Forelimb muscle (tissue), 1 donor: ENCODE measurements at regions not wholly inside any gene's neighbourhood (a gene's known extent, or its start where the extent isn't known, plus 50 kb on each side); places are given as distances from the start of the nearest gene placed in this dataset.
"Not testable (repeated sequence)": the region's sequence is repeated elsewhere in the genome, so short reads cannot be mapped to it uniquely, and the experiment has no call there.

Experiments
- DNase-seq: peaks from one replicate; pipeline ENCODE4 v3.0.0-alpha.2; 2013; ENCODE audit warnings: low read depth

DNA sequence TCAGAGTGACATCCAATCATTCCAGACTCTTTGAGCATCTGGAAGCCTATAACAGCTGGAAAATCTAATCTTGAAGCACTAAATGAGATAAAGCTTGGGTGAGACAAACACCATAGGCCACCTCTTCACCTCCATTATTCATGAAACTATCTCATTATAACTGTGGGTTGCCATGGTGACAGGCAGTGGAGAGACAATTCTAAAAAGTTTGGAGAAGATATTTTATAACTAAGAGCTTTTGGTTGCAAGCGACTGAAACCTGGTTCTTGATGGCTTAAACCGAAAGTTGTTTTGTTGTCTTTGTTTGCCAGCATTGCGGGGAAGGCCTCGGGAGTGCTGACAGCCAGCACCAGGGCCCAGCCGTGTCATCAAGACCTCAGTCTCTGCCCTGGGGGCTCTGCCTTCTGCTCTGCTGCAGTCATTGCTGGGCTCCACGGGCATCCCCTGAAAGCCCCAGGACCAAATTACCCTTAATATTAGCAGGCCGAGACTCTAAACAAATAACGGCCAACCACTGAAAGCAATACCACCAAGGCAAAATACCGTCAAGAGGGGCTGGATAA is 353.6 kb upstream of the SFSWAP start:
- no peak for DNase-seq

- DNase-seq, result no peak
Measured at GRCh38 chr12:131357920-131358319, 353.0 kb upstream of the SFSWAP start.

DNA sequence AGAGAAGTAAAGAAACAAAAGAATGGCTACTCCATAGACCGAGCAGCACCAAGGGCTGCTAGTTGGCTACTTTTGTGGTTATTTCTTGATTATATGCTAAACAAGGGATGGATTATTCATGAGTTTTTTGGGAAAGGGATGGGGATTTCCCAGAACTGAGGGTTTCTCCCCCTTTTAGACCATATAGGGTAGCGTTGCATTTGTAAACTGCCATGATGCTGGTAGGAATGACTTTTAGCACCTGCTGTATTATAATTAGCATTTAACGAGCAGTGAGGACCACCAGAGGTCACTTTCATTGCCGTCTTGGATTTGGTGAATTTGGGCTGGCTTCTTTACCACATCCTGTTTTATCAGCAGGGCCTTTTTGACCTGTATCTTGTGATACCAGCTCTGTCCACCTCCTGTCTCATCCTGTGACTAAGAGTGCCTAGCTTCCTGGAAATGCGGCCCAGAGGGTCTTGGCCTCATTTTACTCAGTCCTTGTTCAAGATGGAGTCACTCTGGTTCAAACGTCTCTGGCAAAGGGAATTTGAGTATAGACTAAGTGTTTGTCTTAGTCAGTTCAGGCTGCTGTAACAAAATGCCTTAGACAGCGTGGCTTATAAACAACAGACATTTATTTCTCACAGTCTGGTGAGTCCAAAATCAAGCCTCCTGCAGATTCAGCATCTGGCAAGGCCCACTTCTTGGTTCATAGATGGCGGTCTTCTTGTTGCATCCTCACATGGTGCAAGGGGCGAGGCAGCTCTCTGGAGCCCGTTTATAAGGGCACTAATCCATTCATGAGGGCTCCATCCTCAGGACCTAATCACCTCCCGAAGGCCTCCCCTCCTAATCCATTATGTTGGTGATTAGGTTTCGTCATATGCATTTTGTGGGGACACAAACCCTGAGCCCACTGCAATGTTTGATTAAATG is 348.3 kb upstream of the SFSWAP start:
- DNase-seq, result no peak

GRCh38 chr12:131363393-131363792 is 347.5 kb upstream of the SFSWAP start:
- DNase-seq, result no peak

- DNase-seq, result no peak
Measured at GRCh38 chr12:131363841-131364495, 346.9 kb upstream of the SFSWAP start.

DNA sequence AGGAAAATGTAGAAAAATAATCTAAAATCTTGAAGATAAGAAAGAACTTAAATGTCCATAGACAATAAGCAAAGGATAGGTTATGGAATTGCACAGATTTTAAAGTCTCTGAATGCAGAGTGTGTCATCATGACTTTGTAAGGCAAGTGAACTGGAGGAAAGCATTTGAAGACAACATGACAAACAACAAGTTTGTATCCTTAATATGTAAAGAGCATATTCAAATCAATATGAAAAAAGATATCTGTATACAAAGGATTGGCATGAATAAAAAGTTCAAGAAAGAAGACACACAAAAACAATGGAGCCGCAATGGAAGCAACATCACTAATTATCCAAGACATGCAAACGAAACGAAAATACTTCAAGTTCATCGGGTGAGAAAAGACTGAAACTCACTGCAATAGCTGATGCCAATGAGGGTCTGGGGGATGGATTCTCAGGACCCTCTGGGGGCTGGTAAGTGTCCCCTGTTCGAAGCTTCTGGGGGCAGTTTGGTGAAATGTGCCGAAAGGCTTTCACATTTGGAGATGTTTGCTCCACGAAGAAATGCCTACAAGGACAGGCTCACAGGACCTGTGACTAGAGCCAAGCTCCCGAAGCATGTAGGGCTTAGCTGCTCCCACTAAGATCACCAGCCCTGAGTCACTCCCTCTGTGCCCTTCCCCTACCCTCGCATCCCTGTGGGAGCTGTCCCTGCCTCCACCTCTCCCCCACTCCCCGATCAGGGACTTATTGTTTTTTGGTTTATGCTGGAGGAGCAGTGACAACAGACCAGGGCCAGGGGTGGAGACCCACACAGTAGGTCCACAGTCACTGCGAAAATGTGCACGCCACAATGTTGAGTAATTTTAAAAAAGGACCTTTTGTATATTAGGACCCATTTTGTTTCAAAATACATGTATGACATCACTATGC is 345.7 kb upstream of the SFSWAP start:
- no peak for DNase-seq

GRCh38 chr12:131365821-131366260 is 345.0 kb upstream of the SFSWAP start:
- DNase-seq, result no peak

DNA sequence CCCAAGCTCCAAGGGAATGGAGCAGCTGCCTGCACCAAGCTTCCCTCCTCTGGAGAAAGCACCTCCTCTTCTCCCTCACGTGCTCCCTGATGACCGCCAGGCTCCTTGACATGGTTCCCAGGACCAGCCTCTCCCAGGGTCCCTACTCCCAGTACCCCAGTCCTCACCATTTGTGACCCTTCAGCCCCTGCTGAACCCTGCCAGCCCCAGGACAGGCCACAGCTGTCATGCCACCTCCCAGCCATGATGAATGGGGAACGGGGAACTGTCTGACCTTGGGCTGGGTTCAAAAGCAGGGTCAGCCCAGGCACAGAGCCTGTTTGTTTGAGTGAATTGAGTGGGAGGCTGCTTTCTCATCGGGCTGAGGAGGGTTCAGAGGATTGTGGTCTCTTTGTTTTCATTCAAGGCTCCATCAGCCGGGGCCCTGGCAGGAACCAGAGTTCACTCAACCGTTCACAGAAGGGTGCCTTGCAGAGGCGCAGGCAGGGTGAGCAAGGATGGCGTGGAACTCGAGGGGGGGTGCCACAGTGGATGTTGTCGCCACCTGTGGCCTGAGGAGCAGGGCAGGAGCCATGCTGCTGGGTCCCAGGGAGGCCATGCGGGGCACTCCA is 344.5 kb upstream of the SFSWAP start:
- no peak for DNase-seq

- not testable (repeated sequence) for DNase-seq
Measured at GRCh38 chr12:131367067-131367982, 343.6 kb upstream of the SFSWAP start.

DNA sequence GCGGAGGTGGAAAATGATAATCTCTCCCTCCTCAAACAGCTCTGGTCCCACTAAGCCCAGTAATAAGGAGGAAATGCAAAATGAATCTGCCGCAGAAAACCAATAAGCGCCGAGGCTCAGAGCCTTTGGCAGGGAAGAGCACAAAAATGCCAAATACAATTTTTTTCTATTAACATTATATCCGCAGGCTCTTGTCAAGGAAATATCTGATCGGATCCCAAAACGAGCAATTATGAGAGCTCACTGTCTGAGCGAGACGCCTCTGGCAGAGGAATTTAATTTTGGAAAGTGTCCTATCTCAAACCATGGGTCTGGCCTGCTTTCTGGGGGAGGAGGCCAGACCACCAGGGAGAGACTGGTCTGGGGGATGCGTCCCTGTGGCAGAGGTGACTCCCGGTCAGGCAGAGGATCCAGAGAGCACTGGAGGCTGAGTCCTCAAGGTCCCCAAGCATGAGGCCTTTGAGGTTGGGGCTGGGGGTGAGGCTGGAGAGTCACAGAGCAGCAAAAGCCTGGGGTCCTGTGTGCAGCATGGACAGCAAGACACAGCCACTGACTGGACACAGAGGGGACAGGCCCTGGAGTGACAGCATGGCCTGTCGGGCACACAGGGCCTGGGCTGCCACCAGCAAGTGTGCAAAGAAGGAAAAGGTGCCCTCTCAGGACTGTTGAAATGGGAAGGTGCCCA is 342.8 kb upstream of the SFSWAP start:
- no peak for DNase-seq

DNA sequence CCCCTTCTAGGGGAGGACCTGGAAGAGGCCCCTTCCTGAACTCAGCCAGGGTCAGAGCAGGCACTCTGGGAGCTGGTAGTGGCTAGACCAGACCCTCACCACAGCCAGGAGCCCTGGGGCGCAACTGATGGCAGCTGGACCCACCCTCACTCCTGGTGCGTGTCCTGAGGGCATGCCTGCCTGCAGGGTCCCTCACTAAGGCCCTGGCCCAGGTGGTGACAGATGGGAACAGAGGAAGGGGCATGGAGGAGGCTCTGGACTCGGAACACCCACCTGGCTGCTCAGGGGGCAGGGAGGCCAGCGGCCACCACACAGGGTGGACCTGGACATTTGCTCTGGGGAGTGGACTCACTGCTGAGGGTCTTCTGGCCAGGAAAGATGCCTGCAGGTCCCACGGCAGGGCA is 342.2 kb upstream of the SFSWAP start:
- DNase-seq, result no peak

DNA sequence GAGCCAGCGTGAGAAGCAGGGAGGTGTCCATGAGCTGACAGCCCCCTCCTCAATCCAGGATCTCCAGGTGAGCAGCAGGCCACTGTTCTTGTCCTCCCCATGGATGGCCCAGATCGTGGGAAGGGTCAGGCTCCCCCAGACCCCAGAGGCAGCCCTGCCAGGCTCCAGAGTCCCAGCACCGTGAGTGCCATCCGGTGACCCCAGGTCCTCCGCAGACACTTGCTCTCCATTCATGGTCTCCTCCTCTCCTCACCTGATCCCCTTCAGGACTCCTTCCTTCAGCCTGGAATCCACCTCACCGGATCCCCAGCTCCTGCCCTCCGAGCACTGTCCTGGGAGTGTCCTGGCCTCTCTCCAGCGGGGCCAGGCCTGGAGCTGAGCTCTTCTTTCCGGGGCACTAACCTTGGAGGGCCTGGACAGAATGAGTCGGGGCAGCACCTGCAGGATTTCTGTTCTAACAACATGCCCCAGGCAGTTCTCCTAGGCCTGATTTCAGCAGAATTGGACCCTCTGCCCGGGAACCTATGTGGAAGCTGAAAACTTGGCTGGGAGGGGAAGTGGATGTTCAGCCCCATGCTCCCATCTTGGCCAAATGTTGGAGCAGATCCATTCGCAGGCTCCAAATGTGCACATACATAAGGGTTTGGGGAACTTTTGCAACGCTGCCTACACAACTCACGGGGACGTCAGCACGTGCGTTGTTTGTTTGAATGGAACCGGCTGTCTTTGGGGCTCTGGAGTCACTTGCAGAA is 341.6 kb upstream of the SFSWAP start:
- no peak for DNase-seq

GRCh38 chr12:131370321-131370720 is 340.6 kb upstream of the SFSWAP start:
- DNase-seq, result no peak

DNA sequence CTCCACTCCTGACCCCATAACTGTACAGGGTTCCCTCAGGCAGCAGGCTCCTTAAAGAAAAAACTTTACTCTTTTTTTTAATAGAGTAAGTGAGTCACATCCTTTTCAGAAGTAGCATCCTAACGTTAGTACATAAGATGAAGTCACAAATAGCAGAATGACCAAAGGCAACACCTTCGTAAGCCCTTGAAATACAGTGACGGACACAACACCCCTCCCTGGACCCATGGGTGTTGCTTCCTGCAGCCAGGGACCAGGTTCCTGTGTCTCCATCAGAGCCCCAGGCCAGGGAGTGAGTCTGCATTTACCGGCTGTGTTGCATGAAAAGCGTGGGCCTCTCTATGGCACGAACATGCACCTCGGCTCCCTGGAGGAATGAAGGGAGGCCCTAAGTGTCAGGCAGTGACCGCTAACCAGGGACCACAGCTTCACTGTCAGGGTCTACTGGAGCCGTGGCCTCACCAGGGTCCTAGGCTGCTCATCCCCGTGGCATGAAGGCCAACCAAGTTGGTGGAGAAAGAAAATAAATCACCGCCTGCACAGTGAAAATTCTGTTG is 340.0 kb upstream of the SFSWAP start:
- no peak for DNase-seq

DNA sequence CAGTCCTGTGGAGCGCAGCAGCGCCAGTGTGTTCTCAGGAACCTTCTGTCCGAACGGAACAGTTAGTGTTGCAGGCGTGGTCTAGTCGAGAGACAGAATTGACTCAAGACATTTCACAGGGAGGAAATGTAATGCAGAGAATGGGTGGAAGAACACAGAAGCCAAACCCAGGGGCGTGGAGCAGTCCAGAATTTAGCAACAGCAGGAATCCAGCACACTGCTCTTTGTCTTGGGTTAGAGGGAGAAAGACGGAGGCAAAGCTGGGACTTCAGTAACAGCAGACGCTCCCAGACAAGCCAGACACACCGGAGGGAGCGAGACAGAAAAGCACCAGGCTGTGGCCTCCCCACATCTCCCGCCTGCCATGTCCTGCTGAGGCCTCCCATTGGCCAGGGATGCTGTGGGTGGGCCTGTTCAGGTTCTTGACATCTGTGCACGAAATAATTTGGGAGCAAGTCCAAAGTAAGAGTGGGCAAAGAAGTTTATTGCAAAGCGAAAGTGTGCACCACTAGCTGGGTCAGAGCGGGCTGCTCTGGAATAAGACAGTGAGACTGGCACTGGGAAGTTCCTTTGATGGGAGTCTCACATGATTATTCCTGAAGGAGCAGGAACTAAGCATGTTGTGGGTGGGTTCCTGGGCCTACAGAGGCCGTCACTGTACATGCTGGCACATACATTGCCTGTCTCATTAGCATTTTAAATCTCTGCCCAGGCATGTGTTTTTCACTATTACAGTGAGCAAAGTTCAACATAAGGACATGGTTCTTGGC is 339.3 kb upstream of the SFSWAP start:
- DNase-seq, result no peak

- DNase-seq, result no peak
Measured at GRCh38 chr12:131372171-131372475, 338.8 kb upstream of the SFSWAP start.

GRCh38 chr12:131372706-131373195 is 338.1 kb upstream of the SFSWAP start:
- DNase-seq, result no peak
